ENCODE measurements at regions not wholly inside any gene's neighbourhood (a gene's known extent, or its start where the extent isn't known, plus 50 kb on each side); places are given as distances from the start of the nearest gene placed in this dataset.

GRCh38 chr4:117225471-117225870 lies 140.1 kb upstream of the TRAM1L1 start:
- TF ChIP-seq POLR2A (IDR thresholded peaks at IDR 0.05), result no peak
- no peak for TF ChIP-seq CTCF (IDR thresholded peaks at IDR 0.05)

Measured in Peyer's patch (tissue), 4 donors.